HEK293T (cell line): ENCODE measurements at regions not wholly inside any gene's neighbourhood (a gene's known extent, or its start where the extent isn't known, plus 50 kb on each side); places are given as distances from the start of the nearest gene placed in this dataset.

Experiments
- CTCF ChIA-PET: fragments of 350-600 bp; formaldehyde crosslinking; extraction: SDS; loops from one replicate; lab custom pipeline; 2021; ENCODE audit warnings: antibody characterized with exemption, inconsistent platforms; lab: Yijun Ruan, JAX
- POLR2A ChIA-PET: fragments of 350-600 bp; formaldehyde crosslinking; extraction: SDS; loops from one replicate; lab custom pipeline; 2020; ENCODE audit warnings: antibody characterized with exemption, inconsistent platforms; lab: Yijun Ruan, JAX
- DNase-seq: peaks from one replicate; pipeline ENCODE4 v3.0.0; 2012; ENCODE audit warnings: mixed read lengths; ENCODE audit errors: extremely low spot score
- ARNT ChIP-seq: fragments of 450-650 bp; IDR thresholded peaks from 2 replicates; pipeline ENCODE4 v1.6.1; 2017; ENCODE audit warnings: mild to moderate bottlenecking
- BHLHE40 ChIP-seq: fragments of 450-650 bp; IDR thresholded peaks from 2 replicates; pipeline ENCODE4 v1.6.1; 2016; ENCODE audit warnings: mild to moderate bottlenecking, moderate library complexity, borderline replicate concordance
- CTBP1 ChIP-seq: fragments of 450-650 bp; IDR thresholded peaks from 2 replicates; pipeline ENCODE4 v1.6.1; 2016; ENCODE audit warnings: borderline replicate concordance
- ELF4 ChIP-seq: fragments of 450-650 bp; IDR thresholded peaks from 2 replicates; pipeline ENCODE4 v1.6.1; 2017; ENCODE audit warnings: antibody characterized with exemption
- FOXA1 ChIP-seq: fragments of 450-650 bp; IDR thresholded peaks from 2 replicates; pipeline ENCODE4 v1.6.1; 2016; ENCODE audit warnings: mild to moderate bottlenecking
- FOXK2 ChIP-seq: fragments of 450-650 bp; IDR thresholded peaks from 2 replicates; pipeline ENCODE4 v1.6.1; 2016; ENCODE audit warnings: mild to moderate bottlenecking
- FOXM1 ChIP-seq: fragments of 450-650 bp; IDR thresholded peaks from 2 replicates; pipeline ENCODE4 v1.6.1; 2017; ENCODE audit warnings: mild to moderate bottlenecking, borderline replicate concordance
- HDGF ChIP-seq: fragments of 450-650 bp; IDR thresholded peaks from 2 replicates; pipeline ENCODE4 v1.6.1; 2017; ENCODE audit warnings: antibody characterized with exemption, borderline replicate concordance
- L3MBTL2 ChIP-seq: fragments of 450-650 bp; conservative IDR thresholded peaks from 2 replicates; pipeline ENCODE4 v1.6.1; 2016; ENCODE audit warnings: mild to moderate bottlenecking
- LEF1 ChIP-seq: fragments of 450-650 bp; IDR thresholded peaks from 2 replicates; pipeline ENCODE4 v1.6.1; 2017; ENCODE audit warnings: mild to moderate bottlenecking, borderline replicate concordance
- NFRKB ChIP-seq: fragments of 450-650 bp; IDR thresholded peaks from 2 replicates; pipeline ENCODE4 v1.6.1; 2016; ENCODE audit warnings: mild to moderate bottlenecking, moderate library complexity
- PKNOX1 ChIP-seq: fragments of 450-650 bp; IDR thresholded peaks from 2 replicates; pipeline ENCODE4 v1.6.1; 2016
- SP1 ChIP-seq: fragments of 450-650 bp; IDR thresholded peaks from 2 replicates; pipeline ENCODE4 v1.6.1; 2017
- SUZ12 ChIP-seq: fragments of 450-650 bp; IDR thresholded peaks from 2 replicates; pipeline ENCODE4 v1.6.1; 2016; ENCODE audit warnings: mild to moderate bottlenecking
- TARDBP ChIP-seq: fragments of 450-650 bp; IDR thresholded peaks from 2 replicates; pipeline ENCODE4 v1.6.1; 2016
- ZNF384 ChIP-seq: fragments of 450-650 bp; IDR thresholded peaks from 2 replicates; pipeline ENCODE4 v1.6.1; 2016

- TF ChIP-seq HDGF (no peak), ZNF384 (no peak), ELF4 (no peak), NFRKB (no peak), TARDBP (no peak), FOXK2 (no peak), PKNOX1 (no peak), L3MBTL2 (no peak)
- CTCF ChIA-PET: no interaction called here
- POLR2A ChIA-PET: no interaction called here
- no peak for DNase-seq
Measured at GRCh38 chr5:11977904-11978303, 73.7 kb upstream of the CTNND2 start.

GRCh38 chr5:11973469-11973868, 69.2 kb upstream of the CTNND2 start:
- ChIA-PET CTCF (no interaction called here), POLR2A (no interaction called here)
- DNase-seq: no peak
- TF ChIP-seq ARNT: no peak
- no peak for TF ChIP-seq TARDBP
- no peak for TF ChIP-seq SP1
- no peak for TF ChIP-seq NFRKB
- no peak for TF ChIP-seq FOXA1
- no peak for TF ChIP-seq PKNOX1
- TF ChIP-seq L3MBTL2: no peak
- no peak for TF ChIP-seq ZNF384
- no peak for TF ChIP-seq LEF1
- TF ChIP-seq HDGF: no peak
- no peak for TF ChIP-seq SUZ12
- TF ChIP-seq FOXK2: no peak
- no peak for TF ChIP-seq FOXM1
- no peak for TF ChIP-seq BHLHE40
- TF ChIP-seq ELF4: no peak
- TF ChIP-seq CTBP1: no peak

GRCh38 chr5:11963227-11963626, 59.0 kb upstream of the CTNND2 start:
- ChIA-PET POLR2A (no interaction called here), CTCF (no interaction called here)
- TF ChIP-seq TARDBP (no peak), FOXM1 (no peak), ELF4 (no peak), PKNOX1 (no peak), FOXK2 (no peak), ZNF384 (no peak)
- DNase-seq: no peak

GRCh38 chr5:11962122-11962521, 57.9 kb upstream of the CTNND2 start:
- POLR2A ChIA-PET: no interaction called here
- TF ChIP-seq PKNOX1: no peak
- TF ChIP-seq NFRKB: no peak
- TF ChIP-seq HDGF: no peak
- TF ChIP-seq FOXA1: no peak
- no peak for TF ChIP-seq ARNT
- no peak for TF ChIP-seq ZNF384
- CTCF ChIA-PET: no interaction called here
- no peak for DNase-seq

- no peak for DNase-seq
- TF ChIP-seq FOXM1: no peak
- no peak for TF ChIP-seq HDGF
- TF ChIP-seq FOXA1: no peak
- TF ChIP-seq NFRKB: no peak
- no peak for TF ChIP-seq FOXK2
- TF ChIP-seq TARDBP: no peak
- no peak for TF ChIP-seq CTBP1
- TF ChIP-seq L3MBTL2: no peak
- no peak for TF ChIP-seq PKNOX1
- TF ChIP-seq ARNT: no peak
- no peak for TF ChIP-seq ELF4
- TF ChIP-seq ZNF384: no peak
- no peak for TF ChIP-seq SUZ12
- TF ChIP-seq BHLHE40: no peak
- TF ChIP-seq SP1: no peak
- ChIA-PET CTCF (no interaction called here), POLR2A (no interaction called here)
Measured at GRCh38 chr5:11958321-11958720, 54.1 kb upstream of the CTNND2 start.

- ChIA-PET POLR2A (no interaction called here), CTCF (no interaction called here)
- TF ChIP-seq BHLHE40 (no peak), PKNOX1 (no peak), FOXK2 (no peak), ZNF384 (no peak)
- no peak for DNase-seq
Measured at GRCh38 chr5:11955331-11955730, 51.1 kb upstream of the CTNND2 start.
